ENCODE measurements at regions not wholly inside any gene's neighbourhood (a gene's known extent, or its start where the extent isn't known, plus 50 kb on each side); places are given as distances from the start of the nearest gene placed in this dataset.

GRCh38 chr3:20984594-20985205, 766.3 kb downstream of the ZNF385D start:
- Histone ChIP-seq H3K4me1 (ENCODE audit: insufficient read depth, low read length) (no peaks in the 10 kb centered on the region), H3K18ac (ENCODE audit: insufficient read length, low read depth, low read length) (no peak overlapping the region), H2AK5ac (ENCODE audit: insufficient read length, low read length) (no peak overlapping the region)

More at GRCh38 chr3:20984594-20985205, 766.3 kb downstream of the ZNF385D start:
- no peak overlapping the region for H3K4me2 ChIP-seq (ENCODE audit: insufficient read depth, insufficient read length, low read length)
- H3K27me3 ChIP-seq (ENCODE audit: insufficient read depth, low read length): no peaks in the 10 kb centered on the region
- no peak overlapping the region for H4K8ac ChIP-seq (replicated peaks; ENCODE audit: insufficient read length, low read depth, low read length)
- no peaks in the 10 kb centered on the region for H4K20me1 ChIP-seq (ENCODE audit: control insufficient read depth, insufficient read depth, insufficient read length)
- no CpG with 5 or more reads among the region's 2 CpGs for WGBS (ENCODE audit: extremely low coverage, insufficient read length, low lambda C conversion rate)
- peaks cover 0 to 2% of the 10 kb centered on the region in 2 experiments; a peak in 1 of 5 replicates for H3K9me3 Mint-ChIP-seq
- no peak overlapping the region for H2AFZ ChIP-seq (ENCODE audit: low read length)
- H3T11ph ChIP-seq (ENCODE audit: low read length): no peak overlapping the region
- H3K79me1 ChIP-seq (ENCODE audit: insufficient read depth, low read depth, low read length, poor library complexity, severe bottlenecking): no peaks in the 10 kb centered on the region
- H3K79me2 ChIP-seq (ENCODE audit: insufficient read depth, low read length): no peaks in the 10 kb centered on the region
- H2BK5ac ChIP-seq (ENCODE audit: insufficient read length, low read length): no peak overlapping the region
- H4K91ac ChIP-seq (ENCODE audit: insufficient read length, low read depth, low read length): no peak overlapping the region
- H3K14ac ChIP-seq (ENCODE audit: insufficient read depth, low read length): no peak overlapping the region
- H3K4ac ChIP-seq (ENCODE audit: low read depth, low read length): no peak overlapping the region
- TF ChIP-seq CTCF (conservative IDR thresholded peaks at IDR 0.05): no peak
- H3K56ac ChIP-seq (ENCODE audit: insufficient read length, low read depth, low read length): no peak overlapping the region
- H3K27ac ChIP-seq (ENCODE audit: insufficient read length, low read depth, low read length): no peak overlapping the region
- DNase-seq: no peak
- H2BK15ac ChIP-seq (ENCODE audit: low read depth, low read length): no peak overlapping the region
- no peaks in the 10 kb centered on the region for H3K23me2 ChIP-seq (ENCODE audit: insufficient read length, low read depth, low read length, poor library complexity, severe bottlenecking)
- no peak overlapping the region for H3K27ac Mint-ChIP-seq
- H3K9ac ChIP-seq (ENCODE audit: extremely low read depth, insufficient read length, low read length): no peak overlapping the region
- H3K23ac ChIP-seq (ENCODE audit: insufficient read length, low read depth, low read length): no peak overlapping the region
- H3K9me3 ChIP-seq (ENCODE audit: control insufficient read depth, low read depth, low read length): no peaks in the 10 kb centered on the region
- no peak overlapping the region for H4K5ac ChIP-seq (ENCODE audit: insufficient read length, low read depth, low read length)
- H3K4me3 Mint-ChIP-seq: no peak overlapping the region
- H3K36me3 Mint-ChIP-seq (ENCODE audit: insufficient read depth in 1 of 3, low read depth in 3 of 3): no peaks in the 10 kb centered on the region
- no peaks in the 10 kb centered on the region for H3K27me3 Mint-ChIP-seq (ENCODE audit: low read depth)
- H3K4me1 Mint-ChIP-seq: peaks cover 6 to 9% of the 10 kb centered on the region in 2 experiments
- no peak overlapping the region for H2BK12ac ChIP-seq (ENCODE audit: insufficient read length, low read depth, low read length)
- H2BK20ac ChIP-seq (ENCODE audit: low read depth, low read length, poor library complexity, severe bottlenecking): no peak overlapping the region
- H2BK120ac ChIP-seq (ENCODE audit: low read depth, low read length, poor library complexity, severe bottlenecking): no peak overlapping the region

All from H9 (cell line).